HG02610 (cell line): ENCODE measurements at regions not wholly inside any gene's neighbourhood (a gene's known extent, or its start where the extent isn't known, plus 50 kb on each side); places are given as distances from the start of the nearest gene placed in this dataset.

ENCODE experiments used
- ATAC-seq: cut with Tn5 transposase; IDR thresholded peaks from one replicate; pipeline ENCODE4 v1.9.1; 2021; ENCODE audit warnings: mild to moderate bottlenecking, moderate library complexity; ENCODE audit not compliant: unreplicated experiment

DNA sequence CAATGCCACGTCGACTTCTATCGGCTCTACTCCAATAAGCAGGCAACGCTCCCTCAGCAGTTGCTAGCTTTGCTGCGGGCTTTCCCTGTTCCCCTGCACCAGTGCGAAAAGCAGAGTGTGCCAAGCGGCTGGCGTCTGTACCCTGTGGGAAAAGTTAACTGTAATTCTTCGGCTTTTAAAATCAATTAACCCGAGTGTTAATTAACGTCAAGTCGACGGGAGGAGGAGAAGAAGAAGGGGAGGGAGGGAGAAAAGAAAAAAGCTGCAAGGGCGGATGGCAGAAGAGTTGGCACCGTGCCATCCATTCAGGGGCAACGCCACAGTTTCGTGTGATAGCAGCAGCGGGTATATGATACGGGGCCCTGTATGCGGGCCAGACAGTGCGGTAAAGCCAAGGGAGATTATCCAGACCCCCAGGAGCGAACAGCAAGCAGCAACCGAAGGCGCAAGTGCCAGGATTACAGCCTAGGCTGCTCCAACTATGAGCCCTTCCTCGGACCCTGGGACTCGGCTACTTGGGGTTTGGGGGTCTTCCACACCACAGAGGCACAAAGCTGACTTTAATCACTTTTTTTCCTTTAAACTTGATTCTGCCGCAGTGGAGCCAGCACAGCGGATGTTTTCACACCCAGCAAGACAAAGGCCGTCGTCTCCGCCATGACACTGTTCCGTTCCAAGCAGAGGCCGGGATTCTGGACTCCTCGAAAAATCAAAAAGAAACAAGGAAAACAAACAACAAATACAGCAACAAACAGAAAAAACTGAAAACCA, 253.8 kb upstream of the PMFBP1 start:
- ATAC-seq: no peak

DNA sequence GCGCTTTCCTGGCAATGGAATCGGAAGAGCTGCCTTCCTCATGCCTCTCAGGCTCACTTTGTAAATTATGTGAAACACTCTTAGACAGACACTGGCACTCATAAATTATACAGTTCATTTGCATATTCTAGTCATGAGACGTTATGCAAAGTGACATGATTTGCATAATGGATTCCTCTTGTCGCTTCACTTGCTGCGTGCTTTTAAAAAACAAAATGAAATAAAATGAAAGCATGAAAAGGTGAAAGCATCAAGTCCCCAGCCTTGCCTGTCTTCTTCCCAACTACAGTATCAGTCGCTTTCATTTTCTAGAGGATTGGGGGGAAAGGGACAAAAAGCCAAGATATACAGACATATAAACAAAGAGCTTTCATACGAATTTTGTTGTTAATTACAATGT, 252.8 kb upstream of the PMFBP1 start:
- no peak for ATAC-seq

DNA sequence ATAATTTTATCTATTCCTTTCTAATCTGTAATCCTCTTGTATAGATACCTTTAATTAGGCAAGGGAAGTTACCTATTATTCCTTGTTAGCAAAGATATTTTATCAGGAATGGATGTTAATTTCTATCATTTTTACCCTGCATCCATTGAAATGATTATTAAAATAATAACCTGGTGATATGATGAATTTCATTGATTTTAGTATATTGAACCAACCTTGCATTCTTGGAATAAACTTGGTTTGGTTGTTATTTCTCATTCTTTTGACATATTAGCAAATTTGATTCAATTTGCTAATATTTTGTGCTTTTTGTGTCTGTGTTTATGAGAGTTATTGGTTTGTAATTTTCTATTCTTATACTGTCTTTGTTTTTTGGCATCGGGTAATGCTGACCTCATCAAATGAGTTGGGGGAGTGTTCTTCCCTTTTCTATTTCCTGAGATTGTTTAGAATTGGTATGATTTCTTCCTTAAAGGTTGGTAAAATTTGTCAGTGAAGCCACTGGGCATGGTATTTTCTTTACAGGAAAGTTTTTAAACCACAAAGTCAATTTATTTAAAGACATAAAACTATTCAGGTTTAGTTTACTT, 250.4 kb upstream of the PMFBP1 start:
- ATAC-seq: no peak

DNA sequence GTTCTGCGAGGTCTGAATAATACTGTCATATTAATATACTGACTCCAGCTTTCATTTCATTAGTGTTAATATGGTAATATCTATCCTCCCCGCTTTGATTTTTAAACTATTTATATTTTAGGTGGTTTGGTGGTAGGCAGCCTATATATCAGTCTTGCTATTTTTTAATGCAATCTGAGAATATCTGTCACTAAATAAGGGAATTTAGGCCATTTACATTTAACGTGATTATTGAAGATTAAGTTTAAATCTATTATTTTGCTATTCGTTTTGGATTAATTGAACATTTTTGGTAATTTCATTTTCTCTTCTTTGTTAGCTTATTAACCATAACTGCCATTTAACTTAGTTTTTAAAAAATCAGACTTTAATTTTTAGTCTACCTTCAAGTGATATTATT, 247.7 kb upstream of the PMFBP1 start:
- ATAC-seq: no peak

DNA sequence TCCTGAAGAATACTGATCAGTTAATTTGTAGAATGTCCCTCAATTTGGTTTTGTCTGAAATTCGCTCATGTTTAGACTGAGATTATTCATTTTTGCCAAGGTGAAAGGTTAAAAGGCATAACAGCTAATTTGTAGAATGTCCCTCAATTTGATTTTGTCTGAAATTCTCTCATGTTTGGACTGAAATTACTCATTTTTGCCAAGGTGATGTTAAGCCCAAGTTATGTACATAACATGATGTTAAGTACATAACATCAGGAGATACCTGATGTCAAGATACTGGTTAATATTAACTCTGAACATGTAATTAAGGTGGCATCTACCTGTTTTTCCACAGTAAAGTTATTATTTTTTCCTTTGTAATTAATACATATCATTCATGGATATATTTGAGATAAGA, 243.4 kb upstream of the PMFBP1 start:
- no peak for ATAC-seq

DNA sequence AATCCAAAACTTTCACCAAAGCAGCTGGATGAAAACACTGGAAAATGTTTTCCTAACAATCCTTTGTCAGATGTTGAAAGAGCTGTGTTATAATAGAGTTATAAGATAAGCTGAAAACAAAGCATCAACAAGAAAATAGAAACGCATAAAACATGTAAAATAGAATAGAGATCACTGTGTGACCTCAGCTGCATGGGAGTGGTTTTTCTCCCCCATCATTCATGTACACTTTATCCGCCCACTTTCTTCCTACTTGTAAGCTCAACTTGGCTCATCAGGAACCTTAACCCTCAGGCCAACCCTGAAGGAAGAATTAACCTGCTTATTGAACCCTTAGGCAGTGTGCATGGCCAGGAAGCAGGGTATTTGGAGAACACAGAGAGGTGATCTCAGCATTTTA, 238.5 kb upstream of the PMFBP1 start:
- no peak for ATAC-seq

DNA sequence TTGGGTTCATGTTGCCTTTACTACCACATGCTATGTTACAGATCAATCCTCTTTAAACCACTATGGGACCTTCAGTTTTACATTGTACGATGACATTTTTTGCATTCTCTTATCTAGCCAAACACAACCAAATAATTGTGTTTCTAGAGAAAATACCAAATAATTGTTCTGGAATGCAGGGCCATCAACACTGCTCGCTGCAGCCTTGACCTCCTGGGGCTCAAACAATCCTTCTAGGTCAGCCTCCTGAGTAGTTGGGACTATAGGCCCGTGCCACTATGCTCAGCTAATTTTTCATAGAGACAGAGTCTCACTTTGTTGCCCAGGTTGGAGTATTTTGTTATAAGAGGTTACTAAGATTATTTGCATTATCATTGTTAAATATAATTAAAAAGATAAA, 237.5 kb upstream of the PMFBP1 start:
- ATAC-seq: no peak

DNA sequence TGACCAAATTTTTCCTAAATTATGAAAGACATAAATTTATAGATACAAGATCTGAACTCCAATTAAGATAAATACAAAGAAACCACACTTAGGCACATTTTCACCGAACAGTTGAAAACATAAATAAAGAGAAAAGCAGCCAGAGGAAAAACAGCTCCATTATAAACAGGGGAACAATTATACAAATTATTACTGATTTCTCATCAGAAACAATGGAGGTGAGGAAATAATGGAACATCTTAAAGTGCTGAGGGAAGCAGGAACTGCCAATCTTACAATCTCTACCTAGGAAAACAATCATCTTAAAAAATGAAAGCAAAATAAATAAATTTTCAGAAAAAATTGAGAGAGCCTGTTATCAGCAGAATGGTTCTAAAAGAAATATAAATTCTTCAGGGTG, 234.4 kb upstream of the PMFBP1 start:
- no peak for ATAC-seq

DNA sequence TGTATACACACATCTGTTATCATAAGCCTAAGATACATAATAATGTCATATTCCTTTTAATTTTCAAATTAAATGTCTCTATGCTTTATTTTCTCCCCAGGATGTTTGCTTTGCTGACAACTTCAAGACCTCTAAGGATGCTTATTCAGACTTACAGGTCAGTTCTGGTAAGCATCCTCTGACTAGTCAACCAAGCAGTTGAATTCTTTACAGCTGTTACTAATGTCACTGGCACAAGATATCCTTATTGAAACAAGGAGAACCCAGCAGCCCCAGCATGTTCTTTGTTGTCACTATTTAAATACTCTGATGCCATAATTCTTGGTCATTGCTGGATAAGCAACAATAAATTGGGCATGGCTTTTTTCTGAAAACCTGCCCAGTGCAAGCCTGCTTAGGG, 232.3 kb upstream of the PMFBP1 start:
- ATAC-seq: no peak

DNA sequence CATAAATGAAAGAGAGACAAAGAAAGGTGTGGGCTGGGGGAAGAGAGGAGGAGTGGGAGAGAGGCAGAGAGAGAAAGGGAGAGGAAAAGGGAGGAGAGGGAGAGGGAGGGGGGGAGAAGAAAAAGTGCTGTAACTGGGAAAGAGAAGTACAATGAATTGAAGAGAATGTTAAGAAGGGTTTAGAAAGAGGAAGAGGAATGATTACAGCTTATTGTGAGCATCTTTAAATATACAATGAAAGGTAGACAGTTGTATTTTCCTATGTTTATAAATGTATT, 229.1 kb upstream of the PMFBP1 start:
- ATAC-seq: no peak

DNA sequence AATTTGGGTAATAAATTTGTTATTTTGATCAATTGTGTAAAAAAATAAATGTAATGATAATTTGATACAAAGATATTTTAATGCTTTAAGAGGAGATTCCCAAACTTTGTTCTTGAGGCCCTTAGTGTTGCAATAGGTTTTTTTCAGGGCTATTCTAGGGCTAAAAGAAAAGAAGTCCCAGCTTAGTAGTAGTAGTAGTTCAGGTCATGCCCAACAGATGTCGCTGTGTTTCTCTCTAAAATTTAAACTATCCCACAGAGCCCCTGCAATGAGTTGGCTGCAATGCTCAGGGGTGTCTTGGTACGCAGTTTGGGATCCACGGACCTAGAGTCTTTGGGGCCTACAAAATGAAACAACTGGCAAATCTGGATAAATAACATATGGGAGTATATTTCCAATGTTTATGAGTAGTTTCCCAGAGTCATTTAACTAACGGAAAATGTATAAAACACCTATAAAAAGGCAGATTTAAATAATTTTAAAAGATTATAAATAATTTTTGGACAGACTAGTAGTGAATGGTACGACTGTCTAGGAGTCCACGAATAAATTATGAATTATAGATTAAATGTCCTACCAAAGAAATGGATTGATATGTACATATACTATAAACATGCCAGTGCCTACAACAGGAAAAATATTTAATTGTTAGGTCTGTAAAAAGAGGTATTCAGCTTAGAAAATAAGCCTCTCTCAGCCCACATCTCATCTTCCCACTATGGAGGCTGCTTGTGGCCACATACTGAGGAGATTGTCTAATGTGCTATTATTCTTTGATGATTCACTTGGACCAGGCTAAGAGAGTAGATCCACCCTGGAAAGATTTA, 228.5 kb upstream of the PMFBP1 start:
- ATAC-seq: no peak

DNA sequence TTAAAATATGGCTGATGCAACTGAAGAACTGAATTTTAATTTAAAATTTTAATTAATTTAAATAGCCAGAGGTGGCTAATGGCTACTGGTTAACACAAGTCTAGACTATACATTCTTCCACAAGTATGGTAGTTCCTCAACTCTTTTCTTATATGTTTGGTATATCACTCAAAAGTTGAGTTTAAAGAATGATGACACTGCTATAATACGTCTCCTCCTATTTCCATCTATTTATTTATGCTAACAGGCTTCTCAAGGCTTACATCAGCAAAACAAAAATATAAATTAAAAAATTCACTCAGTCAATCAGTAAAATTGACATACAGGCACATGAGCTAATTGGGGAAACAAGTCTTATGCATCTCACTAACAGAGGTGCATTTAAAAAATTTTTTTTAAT, 227.9 kb upstream of the PMFBP1 start:
- ATAC-seq: no peak

DNA sequence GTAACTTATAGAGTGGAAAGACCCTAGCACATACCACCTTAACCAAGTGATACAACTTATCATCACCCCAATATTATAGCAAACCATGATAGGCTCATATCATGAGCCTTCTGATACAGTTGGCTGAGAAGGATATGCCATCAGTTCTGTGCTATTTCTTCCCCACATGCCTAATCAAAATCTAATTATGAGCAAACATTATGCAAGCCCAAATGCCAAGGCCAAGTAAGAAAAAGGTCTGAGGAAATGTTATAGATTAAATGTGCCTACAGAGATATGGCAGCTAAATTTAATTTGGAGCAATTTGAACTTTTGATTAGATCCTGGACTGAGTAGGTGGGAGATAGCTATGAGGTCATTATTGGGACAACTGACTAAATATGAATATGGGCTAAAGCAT, 225.9 kb upstream of the PMFBP1 start:
- ATAC-seq: no peak

DNA sequence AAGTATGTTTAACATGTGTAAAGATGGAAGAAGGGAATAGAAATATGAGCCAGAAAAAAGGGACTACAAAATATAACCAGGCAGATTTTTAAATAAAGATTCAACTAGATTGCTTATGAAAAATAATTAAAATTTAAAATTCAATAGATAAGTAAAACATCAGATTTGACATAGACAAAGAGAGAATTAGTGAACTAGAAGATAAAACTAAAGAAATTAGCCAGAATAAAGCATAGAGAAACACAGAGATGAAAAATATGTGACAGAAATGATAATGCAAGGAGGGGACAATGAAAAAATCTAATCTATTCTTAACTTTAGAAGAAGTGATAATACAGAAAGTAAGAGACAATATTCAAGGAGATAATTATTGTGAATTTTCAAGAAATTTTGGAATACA, 222.6 kb upstream of the PMFBP1 start:
- no peak for ATAC-seq

DNA sequence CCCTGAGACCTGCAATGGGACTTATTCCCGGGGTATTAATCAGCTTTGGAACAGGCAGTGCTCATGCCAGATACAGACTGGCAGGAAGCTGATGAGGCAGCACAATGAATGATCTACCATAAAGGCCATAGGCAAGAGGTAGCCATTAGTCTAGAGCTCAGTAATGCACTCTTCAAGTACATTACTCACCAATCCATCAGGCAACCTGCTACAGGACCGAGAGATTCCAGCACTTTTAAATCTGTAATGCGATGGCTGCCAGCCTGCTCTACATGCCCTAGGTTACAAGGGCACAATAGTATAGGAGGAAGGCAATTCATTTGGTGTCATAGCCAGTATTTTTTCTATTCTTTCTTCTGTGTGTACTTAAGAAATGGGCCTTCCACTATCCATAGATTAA, 217.8 kb upstream of the PMFBP1 start:
- no peak for ATAC-seq

DNA sequence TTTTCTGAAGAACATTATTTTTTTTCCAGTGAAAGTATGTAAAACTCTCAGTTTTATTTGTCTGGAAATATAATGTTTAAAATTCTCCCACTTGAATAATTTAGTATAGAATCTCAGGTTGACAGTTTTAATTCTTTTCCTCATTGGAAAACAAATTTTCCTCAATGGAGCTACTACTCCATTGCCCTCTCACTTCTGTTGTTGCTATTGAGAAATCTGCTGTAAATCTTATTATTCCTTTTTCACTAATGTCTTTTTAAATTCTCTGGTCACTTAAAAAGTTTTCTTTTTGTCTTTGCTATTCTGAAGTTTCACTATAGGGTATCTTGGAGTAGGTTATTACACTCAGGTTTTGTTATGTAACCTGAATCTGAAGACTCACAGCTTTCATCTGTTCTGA, 216.1 kb upstream of the PMFBP1 start:
- ATAC-seq: no peak

DNA sequence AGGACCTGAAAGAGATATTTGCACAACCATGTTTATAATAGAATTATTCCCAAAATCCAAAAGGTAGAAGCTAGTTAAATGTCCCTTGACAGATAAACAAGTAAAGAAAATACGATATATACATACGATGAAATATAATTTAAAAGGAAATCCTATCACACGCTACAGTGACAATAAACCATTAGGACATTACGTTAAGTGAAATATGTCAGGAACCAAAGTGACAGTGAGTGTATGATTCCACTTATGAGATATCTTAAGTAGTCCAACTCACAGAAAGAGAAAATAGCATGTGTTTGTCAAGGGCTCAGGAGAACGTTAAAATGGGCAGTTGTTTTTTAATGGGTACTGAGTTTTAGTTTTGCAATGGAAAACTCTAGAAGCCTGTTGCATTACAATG, 212.7 kb upstream of the PMFBP1 start:
- ATAC-seq: no peak

DNA sequence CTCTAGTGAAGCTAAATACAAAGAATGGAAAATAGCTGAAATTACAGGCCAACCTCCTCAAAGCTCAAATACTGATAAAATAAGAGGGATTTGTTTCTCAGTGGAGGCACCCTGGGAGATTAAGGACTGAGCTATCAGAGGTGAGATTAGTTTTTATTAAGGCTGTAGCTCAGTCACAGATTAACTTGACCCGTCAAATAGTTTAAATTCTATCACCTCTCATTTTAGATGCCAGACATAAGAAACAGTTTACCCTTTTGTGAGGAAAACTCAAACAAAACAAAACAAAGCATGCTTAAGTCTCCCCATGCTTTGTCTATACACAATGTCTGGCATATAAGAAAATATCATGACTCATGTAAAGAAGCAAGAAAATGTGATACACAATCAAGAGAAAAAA, 208.3 kb upstream of the PMFBP1 start:
- ATAC-seq: no peak

DNA sequence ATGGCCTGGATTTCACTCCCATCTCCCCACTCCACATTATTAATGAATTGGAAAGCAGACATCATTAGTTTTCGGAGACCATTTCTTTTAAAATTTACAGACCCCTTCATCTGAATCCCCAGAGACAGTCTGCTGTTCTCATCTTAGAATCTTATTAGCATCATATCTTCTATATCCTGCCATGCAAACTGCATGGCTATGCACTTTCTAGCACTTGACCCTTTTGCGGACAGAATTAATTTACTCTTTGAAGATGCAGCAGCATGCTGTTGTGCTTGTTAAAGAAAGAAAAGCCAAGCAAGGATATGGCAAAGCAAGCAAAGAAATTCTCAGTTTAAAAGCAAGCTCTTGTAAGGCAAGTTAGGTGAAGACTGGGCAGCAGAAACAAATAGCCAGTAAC, 201.2 kb upstream of the PMFBP1 start:
- ATAC-seq: no peak

DNA sequence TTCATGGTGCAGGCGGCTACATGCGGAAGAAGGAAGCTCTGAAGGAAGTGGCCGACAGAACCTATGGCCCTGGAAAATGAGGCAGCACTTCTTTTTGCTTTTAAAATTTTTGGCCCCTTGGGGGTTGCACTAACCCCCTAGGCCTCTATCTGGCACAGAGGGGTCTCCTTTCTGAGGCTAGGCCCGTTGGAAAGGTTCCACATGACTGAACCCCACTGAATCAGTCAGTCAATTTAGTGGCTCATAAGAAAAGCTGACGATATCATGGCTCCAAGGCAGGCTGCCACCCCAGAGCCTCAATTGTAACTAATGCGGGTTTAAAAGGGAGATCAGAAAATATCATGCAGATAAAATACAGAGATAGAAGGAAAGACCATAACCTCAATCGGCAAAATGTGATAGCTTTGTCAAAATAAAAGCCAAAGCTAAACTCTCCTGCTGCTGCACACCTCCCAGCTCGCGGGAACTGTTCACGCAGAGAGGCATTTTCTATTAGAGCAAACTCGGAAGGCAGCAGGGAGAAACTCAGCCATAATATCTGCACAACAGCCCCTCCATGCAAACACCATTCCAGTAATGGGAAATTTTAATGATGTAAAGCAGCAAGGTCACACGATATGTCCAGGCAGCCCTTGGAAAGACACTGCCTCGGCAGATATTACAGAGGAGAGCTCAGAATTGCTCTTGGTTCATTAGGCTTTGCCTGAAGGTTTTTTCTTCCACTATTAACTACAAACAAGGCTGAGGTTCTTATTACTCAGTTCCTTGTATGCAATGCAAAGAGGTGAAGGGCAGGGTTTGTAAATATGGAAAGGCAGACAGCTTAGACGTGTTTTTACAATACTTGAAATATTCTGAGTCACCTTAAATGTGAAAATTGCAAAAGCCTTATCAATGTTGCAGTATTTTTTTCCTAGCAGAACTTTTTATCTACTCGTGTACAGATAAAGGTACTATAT, 200.4 kb upstream of the PMFBP1 start:
- no peak for ATAC-seq
